Esophagus squamous epithelium (tissue), 4 donors: ENCODE measurements at regions not wholly inside any gene's neighbourhood (a gene's known extent, or its start where the extent isn't known, plus 50 kb on each side); places are given as distances from the start of the nearest gene placed in this dataset.

Experiments used
- CTCF ChIP-seq, 6 experiments: fragments of 450-650 bp in 4 of 6; fragments of 200-600 bp in 2 of 6; sonication (generic) in 2 of 6; IDR thresholded peaks; one replicate each; pipeline ENCODE4 v1.5.1; 2016 to 2019; ENCODE audit warnings: antibody characterized with exemption in 6 of 6, mild to moderate bottlenecking in 4 of 6, moderate library complexity in 4 of 6
- POLR2A ChIP-seq, 4 donors: fragments of 450-650 bp; IDR thresholded peaks; one replicate each; pipeline ENCODE4 v1.6.1; 2017; ENCODE audit warnings: antibody characterized with exemption in 4 of 4, mild to moderate bottlenecking in 4 of 4, moderate library complexity in 3 of 4

- TF ChIP-seq CTCF (IDR thresholded peaks at IDR 0.05) (no peak), POLR2A (IDR thresholded peaks at IDR 0.05) (no peak)
Measured at GRCh38 chr16:11408216-11408615, 63.0 kb downstream of the RMI2 start.
